Bronchial epithelial cell (primary cell): ENCODE measurements at regions not wholly inside any gene's neighbourhood (a gene's known extent, or its start where the extent isn't known, plus 50 kb on each side); places are given as distances from the start of the nearest gene placed in this dataset.

Experiments
- DNase-seq: peaks from one replicate; pipeline ENCODE4 v3.0.0-alpha.2; 2010; ENCODE audit warnings: low read depth
- FAIRE-seq: peaks from 2 replicates; lab custom pipeline; 2011; peaks lifted over from hg19 to GRCh38; lab: Jason Lieb, UNC
- H3K27me3 ChIP-seq: 2 replicates; pipeline ENCODE4 v1.5.1; 2011; ENCODE audit warnings: low read length; ENCODE audit not compliant: control insufficient read depth, insufficient read depth
- H3K36me3 ChIP-seq: 2 replicates; pipeline ENCODE4 v1.5.1; 2011; ENCODE audit warnings: low read length; ENCODE audit not compliant: control insufficient read depth, insufficient read depth
- H3K4me3 ChIP-seq: 2 replicates; pipeline ENCODE4 v1.5.1; 2011; ENCODE audit warnings: mild to moderate bottlenecking, low read depth, low read length, control low read depth
- TF ChIP-seq, protein P1 (sequence below): IDR thresholded peaks from 2 replicates; pipeline ENCODE4 v1.5.1; 2011; ENCODE audit warnings: mild to moderate bottlenecking, moderate library complexity, low read length, control low read depth, inconsistent platforms; ENCODE audit not compliant: insufficient read depth, severe bottlenecking

- DNase-seq (no peak), FAIRE-seq (peak; percentile 28)
- H3K36me3 ChIP-seq: no peaks in the 10 kb centered on the region
- TF ChIP-seq, protein P1, sequence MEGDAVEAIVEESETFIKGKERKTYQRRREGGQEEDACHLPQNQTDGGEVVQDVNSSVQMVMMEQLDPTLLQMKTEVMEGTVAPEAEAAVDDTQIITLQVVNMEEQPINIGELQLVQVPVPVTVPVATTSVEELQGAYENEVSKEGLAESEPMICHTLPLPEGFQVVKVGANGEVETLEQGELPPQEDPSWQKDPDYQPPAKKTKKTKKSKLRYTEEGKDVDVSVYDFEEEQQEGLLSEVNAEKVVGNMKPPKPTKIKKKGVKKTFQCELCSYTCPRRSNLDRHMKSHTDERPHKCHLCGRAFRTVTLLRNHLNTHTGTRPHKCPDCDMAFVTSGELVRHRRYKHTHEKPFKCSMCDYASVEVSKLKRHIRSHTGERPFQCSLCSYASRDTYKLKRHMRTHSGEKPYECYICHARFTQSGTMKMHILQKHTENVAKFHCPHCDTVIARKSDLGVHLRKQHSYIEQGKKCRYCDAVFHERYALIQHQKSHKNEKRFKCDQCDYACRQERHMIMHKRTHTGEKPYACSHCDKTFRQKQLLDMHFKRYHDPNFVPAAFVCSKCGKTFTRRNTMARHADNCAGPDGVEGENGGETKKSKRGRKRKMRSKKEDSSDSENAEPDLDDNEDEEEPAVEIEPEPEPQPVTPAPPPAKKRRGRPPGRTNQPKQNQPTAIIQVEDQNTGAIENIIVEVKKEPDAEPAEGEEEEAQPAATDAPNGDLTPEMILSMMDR: no peak
- no peak overlapping the region for H3K4me3 ChIP-seq
- H3K27me3 ChIP-seq: no peaks in the 10 kb centered on the region
Measured at GRCh38 chr2:234679301-234679740, 182.4 kb upstream of the ARL4C start.

GRCh38 chr2:234678711-234679110 is 181.8 kb upstream of the ARL4C start:
- DNase-seq: no peak
- TF ChIP-seq, protein P1: no peak
- Histone ChIP-seq H3K27me3 (no peaks in the 10 kb centered on the region), H3K36me3 (no peaks in the 10 kb centered on the region), H3K4me3 (no peak overlapping the region)
- FAIRE-seq: no peak

- TF ChIP-seq, protein P1: no peak
- DNase-seq (peak; percentile 79), FAIRE-seq (peak; percentile 55)
- Histone ChIP-seq H3K36me3 (no peaks in the 10 kb centered on the region), H3K27me3 (no peaks in the 10 kb centered on the region), H3K4me3 (no peak overlapping the region)
Measured at GRCh38 chr2:234677758-234678538, 181.1 kb upstream of the ARL4C start.

- FAIRE-seq (no peak), DNase-seq (no peak)
- H3K36me3 ChIP-seq: no peaks in the 10 kb centered on the region
- H3K27me3 ChIP-seq: no peaks in the 10 kb centered on the region
- TF ChIP-seq, protein P1: no peak
- no peak overlapping the region for H3K4me3 ChIP-seq
Measured at GRCh38 chr2:234676783-234677450, 180.0 kb upstream of the ARL4C start.

- TF ChIP-seq, protein P1: no peak
- peak; percentile 64 for DNase-seq
- no peak for FAIRE-seq
Measured at GRCh38 chr2:234676109-234676782, 179.4 kb upstream of the ARL4C start.

More at GRCh38 chr2:234676109-234676782, 179.4 kb upstream of the ARL4C start:
- no peak overlapping the region for H3K4me3 ChIP-seq
- H3K36me3 ChIP-seq: no peaks in the 10 kb centered on the region
- H3K27me3 ChIP-seq: no peaks in the 10 kb centered on the region
